ENCODE measurements at regions not wholly inside any gene's neighbourhood (a gene's known extent, or its start where the extent isn't known, plus 50 kb on each side); places are given as distances from the start of the nearest gene placed in this dataset.

DNA sequence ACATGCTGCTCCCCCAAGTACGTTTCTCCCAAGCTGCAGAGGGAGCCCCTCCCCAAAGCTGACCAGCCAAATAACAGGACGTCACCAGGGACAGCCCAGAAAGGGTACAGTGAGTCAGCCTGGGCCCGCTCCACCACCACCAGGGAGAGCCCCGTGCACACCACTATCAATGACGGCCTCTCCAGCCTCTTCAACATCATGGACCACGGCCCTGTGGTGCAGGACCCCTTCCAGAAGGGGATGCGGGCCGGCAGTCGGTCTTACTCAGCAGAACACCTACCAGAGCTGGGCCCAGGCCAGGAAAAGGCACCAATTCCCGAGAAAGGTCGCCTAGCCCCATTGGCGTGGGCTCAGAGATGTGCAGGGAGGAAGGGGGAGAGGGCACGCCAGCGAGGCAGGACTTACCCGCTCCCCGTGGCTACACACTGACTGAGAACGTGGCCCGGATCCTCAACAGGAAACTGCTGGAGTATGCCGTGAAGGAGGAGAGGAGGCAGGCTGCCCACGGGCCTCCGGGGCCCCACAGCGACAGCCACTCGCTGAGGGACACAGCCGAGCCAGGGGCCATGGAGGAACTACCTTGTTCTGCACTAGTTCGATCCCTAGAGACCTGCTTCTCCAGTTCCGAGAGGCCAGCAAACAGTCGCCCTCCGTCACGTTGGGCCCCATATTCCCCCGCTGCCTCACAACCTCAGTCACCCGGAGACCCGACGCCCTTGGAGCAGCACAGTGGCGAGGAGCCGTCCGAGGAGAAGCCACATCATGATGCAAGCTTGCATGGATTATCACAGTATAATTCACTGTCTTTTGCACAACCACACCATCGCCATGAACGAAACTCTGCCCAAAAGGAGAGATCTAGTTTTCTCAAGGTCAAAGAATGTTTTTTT, 815.9 kb upstream of the KLHL1 start:
- in situ Hi-C loops (cut with MboI; ENCODE audit: low sequenced_read_pairs) = no loop called here

- in situ Hi-C loops (cut with MboI; ENCODE audit: low sequenced_read_pairs) = no loop called here
Measured at GRCh38 chr13:70911286-70911685, 803.0 kb upstream of the KLHL1 start.

- in situ Hi-C loops (cut with MboI; ENCODE audit: low sequenced_read_pairs) = no loop called here
Measured at GRCh38 chr13:70908795-70909194, 800.5 kb upstream of the KLHL1 start.

GRCh38 chr13:70905035-70905434, 796.8 kb upstream of the KLHL1 start:
- in situ Hi-C loops (cut with MboI; ENCODE audit: low sequenced_read_pairs) = no loop called here

- in situ Hi-C loops (cut with MboI; ENCODE audit: low sequenced_read_pairs) = no loop called here
Measured at GRCh38 chr13:70896136-70896535, 787.9 kb upstream of the KLHL1 start.

GRCh38 chr13:70895599-70895998, 787.3 kb upstream of the KLHL1 start:
- in situ Hi-C loops (cut with MboI; ENCODE audit: low sequenced_read_pairs) = no loop called here

DNA sequence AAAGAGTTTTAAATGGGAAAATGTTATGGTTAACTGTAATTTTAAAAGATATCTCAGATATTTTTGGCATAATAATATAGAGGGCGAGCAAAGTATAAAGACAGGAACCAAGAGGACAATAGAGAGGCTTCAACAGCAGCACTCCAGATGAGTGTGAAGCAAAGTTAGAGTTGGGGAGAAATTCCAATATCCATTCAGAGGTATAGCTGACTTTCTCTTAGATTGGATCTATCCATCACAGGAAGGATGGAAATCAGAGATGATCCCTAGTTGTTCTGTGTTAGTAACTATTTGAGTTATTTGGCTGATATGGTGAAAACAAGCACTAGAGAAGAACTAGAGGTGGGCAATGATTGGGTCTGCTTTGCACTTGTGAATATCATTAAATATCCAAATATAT, 786.0 kb upstream of the KLHL1 start:
- in situ Hi-C loops (cut with MboI; ENCODE audit: low sequenced_read_pairs) = no loop called here

GRCh38 chr13:70893832-70894231, 785.6 kb upstream of the KLHL1 start:
- in situ Hi-C loops (cut with MboI; ENCODE audit: low sequenced_read_pairs) = no loop called here

- in situ Hi-C loops (cut with MboI; ENCODE audit: low sequenced_read_pairs) = no loop called here
Measured at GRCh38 chr13:70890289-70890688, 782.0 kb upstream of the KLHL1 start.

GRCh38 chr13:70889163-70889562, 780.9 kb upstream of the KLHL1 start:
- in situ Hi-C loops (cut with MboI; ENCODE audit: low sequenced_read_pairs) = no loop called here

GRCh38 chr13:70884196-70884595, 775.9 kb upstream of the KLHL1 start:
- in situ Hi-C loops (cut with MboI; ENCODE audit: low sequenced_read_pairs) = no loop called here

GRCh38 chr13:70874636-70875035, 766.4 kb upstream of the KLHL1 start:
- in situ Hi-C loops (cut with MboI; ENCODE audit: low sequenced_read_pairs) = no loop called here

GRCh38 chr13:70864731-70865130, 756.5 kb upstream of the KLHL1 start:
- in situ Hi-C loops (cut with MboI; ENCODE audit: low sequenced_read_pairs) = no loop called here

- in situ Hi-C loops (cut with MboI; ENCODE audit: low sequenced_read_pairs) = no loop called here
Measured at GRCh38 chr13:70856711-70857110, 748.5 kb upstream of the KLHL1 start.

DNA sequence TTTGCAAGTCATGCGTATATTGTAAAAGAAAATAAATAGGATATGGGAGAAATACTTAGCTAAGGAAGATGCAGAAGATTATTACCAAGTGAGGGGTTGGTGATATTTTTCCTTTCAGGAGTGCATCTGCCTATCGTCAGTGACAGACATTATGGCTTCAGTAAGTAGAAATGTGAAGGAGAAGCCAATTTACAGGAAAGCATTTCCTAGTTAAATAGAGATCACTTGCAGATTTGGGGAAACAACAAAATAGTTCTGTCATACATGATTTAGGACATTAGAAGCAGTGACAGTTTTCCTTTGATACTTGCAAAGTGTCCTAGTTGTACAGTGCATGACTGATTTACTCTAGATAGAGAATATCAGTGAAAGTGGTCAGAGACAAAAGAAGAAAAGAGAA, 747.8 kb upstream of the KLHL1 start:
- in situ Hi-C loops (cut with MboI; ENCODE audit: low sequenced_read_pairs) = no loop called here

GRCh38 chr13:70849222-70849621, 741.0 kb upstream of the KLHL1 start:
- in situ Hi-C loops (cut with MboI; ENCODE audit: low sequenced_read_pairs) = no loop called here

DNA sequence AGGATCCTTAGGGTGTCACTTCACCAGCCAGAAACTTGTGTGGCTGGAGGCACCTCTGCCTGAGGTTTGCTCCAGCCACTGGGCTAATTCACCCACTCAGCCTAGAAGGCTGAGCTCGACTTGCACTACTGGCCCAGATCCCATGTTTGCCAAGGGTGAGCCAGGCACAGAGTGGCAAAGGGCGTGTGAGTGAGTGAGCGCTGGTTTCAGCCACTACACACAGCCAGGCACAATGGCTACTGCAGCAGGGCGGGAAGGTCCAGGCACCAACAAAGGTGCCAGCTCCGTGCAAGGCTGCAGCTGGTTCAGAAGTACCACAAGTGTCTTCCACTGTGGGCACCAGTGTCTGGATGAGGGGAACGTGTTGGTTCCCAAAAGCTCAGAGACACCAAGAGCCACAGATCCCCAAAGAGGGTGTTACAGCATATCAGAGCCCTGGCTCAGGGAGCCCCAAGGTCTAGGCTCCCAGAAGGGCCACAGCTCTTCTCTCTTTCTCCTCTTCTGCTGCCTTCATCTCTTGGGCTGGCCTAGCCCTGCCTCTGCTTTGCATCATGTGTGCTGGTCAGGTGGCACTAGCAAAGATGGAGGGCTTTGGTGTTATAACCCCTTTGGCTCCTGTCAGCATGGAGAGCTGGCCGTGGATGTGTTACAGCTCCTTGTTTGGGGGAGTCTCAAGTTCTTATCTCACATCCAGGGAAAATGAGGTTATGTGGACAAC, 736.3 kb upstream of the KLHL1 start:
- in situ Hi-C loops (cut with MboI; ENCODE audit: low sequenced_read_pairs) = no loop called here

GRCh38 chr13:70842062-70842644, 733.9 kb upstream of the KLHL1 start:
- in situ Hi-C loops (cut with MboI; ENCODE audit: low sequenced_read_pairs) = no loop called here

GRCh38 chr13:70841240-70842061, 733.2 kb upstream of the KLHL1 start:
- in situ Hi-C loops (cut with MboI; ENCODE audit: low sequenced_read_pairs) = no loop called here

GRCh38 chr13:70835371-70835770, 727.1 kb upstream of the KLHL1 start:
- in situ Hi-C loops (cut with MboI; ENCODE audit: low sequenced_read_pairs) = no loop called here

DNA sequence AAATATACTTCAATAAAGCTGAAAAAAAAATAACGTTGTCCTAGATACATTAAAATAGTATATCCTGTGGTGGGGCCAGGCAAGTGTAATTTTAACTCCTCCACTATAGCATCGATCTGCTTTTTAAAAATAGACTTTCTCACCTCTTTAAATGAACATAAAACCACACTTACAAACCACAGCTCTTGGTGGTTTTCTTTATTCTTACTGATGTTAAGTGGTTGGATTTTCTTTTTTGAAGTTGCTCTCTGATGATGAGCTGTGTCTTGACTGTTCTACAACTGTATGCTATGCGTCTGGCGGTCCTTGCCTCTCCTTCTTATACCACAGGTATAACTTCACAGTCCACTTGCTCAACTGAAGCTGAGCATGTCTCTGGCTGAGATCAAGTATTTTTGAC, 721.5 kb upstream of the KLHL1 start:
- in situ Hi-C loops (cut with MboI; ENCODE audit: low sequenced_read_pairs) = no loop called here
